H1 (cell line): ENCODE measurements at regions not wholly inside any gene's neighbourhood (a gene's known extent, or its start where the extent isn't known, plus 50 kb on each side); places are given as distances from the start of the nearest gene placed in this dataset.
A peak's percentile ranks its signal among the peaks of the same experiment; 100 is the strongest.

Experiments used
- ATF2 ChIP-seq: IDR thresholded peaks from 2 replicates; pipeline ENCODE4 v1.6.1; 2012; ENCODE audit warnings: low read length, inconsistent platforms
- CEBPB ChIP-seq: IDR thresholded peaks from 2 replicates; pipeline ENCODE4 v1.6.1; 2012; ENCODE audit warnings: low read depth, low read length
- CHD2 ChIP-seq: IDR thresholded peaks from 2 replicates; pipeline ENCODE4 v1.6.1; 2012; ENCODE audit warnings: low read length, improper control_type of control experiment
- CREB1 ChIP-seq: IDR thresholded peaks from 2 replicates; pipeline ENCODE4 v1.6.1; 2012; ENCODE audit warnings: inconsistent platforms
- FOSL1 ChIP-seq: IDR thresholded peaks from 2 replicates; pipeline ENCODE4 v1.6.1; 2011; ENCODE audit warnings: mild to moderate bottlenecking, low read depth, low read length, moderate library complexity; ENCODE audit not compliant: insufficient read depth
- HDAC2 ChIP-seq, 2 experiments: fragments of 300-600 bp in 1 of 2; sonication (generic) in 1 of 2; IDR thresholded peaks; 2 replicates each; pipeline ENCODE4 v1.6.1; 2011 to 2012; ENCODE audit warnings: low read depth in 2 of 2, low read length in 2 of 2, mild to moderate bottlenecking in 2 of 2, moderate library complexity in 2 of 2, borderline replicate concordance in 1 of 2, inconsistent platforms in 1 of 2
- JUND ChIP-seq: IDR thresholded peaks from 2 replicates; pipeline ENCODE4 v1.6.1; 2011; ENCODE audit warnings: mild to moderate bottlenecking, improper control_type of control experiment, low read length
- KDM1A ChIP-seq: fragments of 200-600, 300-600 bp; sonication (generic); IDR thresholded peaks from 2 replicates; pipeline ENCODE4 v1.7.1; 2016; ENCODE audit warnings: mild to moderate bottlenecking, low read length, borderline replicate concordance
- KDM5A ChIP-seq: fragments of 200-600 bp; IDR thresholded peaks from 2 replicates; pipeline ENCODE4 v1.7.1; 2012; ENCODE audit warnings: mild to moderate bottlenecking, low read length, inconsistent platforms, mixed read lengths
- POU5F1 ChIP-seq: IDR thresholded peaks from 2 replicates; pipeline ENCODE4 v1.6.1; 2011; ENCODE audit warnings: low read depth, mild to moderate bottlenecking, low read length, moderate library complexity
- SAP30 ChIP-seq: fragments of 300-600 bp; sonication (generic); IDR thresholded peaks from 2 replicates; pipeline ENCODE4 v1.7.1; 2012; ENCODE audit warnings: low read length, moderate library complexity, mild to moderate bottlenecking, inconsistent platforms; ENCODE audit not compliant: insufficient read depth, insufficient replicate concordance
- SIRT6 ChIP-seq: IDR thresholded peaks from one replicate; pipeline ENCODE4 v1.7.1; 2012; ENCODE audit warnings: low read length, inconsistent platforms
- SP4 ChIP-seq: IDR thresholded peaks from 2 replicates; pipeline ENCODE4 v1.6.1; 2012; ENCODE audit warnings: low read length, inconsistent platforms
- SRF ChIP-seq: IDR thresholded peaks from 2 replicates; pipeline ENCODE4 v1.6.1; 2011; ENCODE audit warnings: mild to moderate bottlenecking, low read depth, low read length, moderate library complexity
- SUZ12 ChIP-seq: fragments of 200-600 bp; sonication (generic); IDR thresholded peaks from 2 replicates; pipeline ENCODE4 v1.6.1; 2012; ENCODE audit warnings: mild to moderate bottlenecking, inconsistent platforms, low read length, moderate library complexity, mixed read lengths
- TAF7 ChIP-seq: optimal IDR thresholded peaks from 2 replicates; pipeline ENCODE3; 2011; ENCODE audit warnings: low read depth, mild to moderate bottlenecking, inconsistent platforms, low read length, moderate library complexity, borderline replicate concordance
- TEAD4 ChIP-seq: IDR thresholded peaks from 2 replicates; pipeline ENCODE4 v1.6.1; 2012; ENCODE audit warnings: low read depth, low read length, inconsistent platforms, mixed read lengths
- ZNF274 ChIP-seq: IDR thresholded peaks from 2 replicates; pipeline ENCODE4 v1.7.0; 2012; ENCODE audit warnings: low read length, borderline replicate concordance; ENCODE audit errors: extremely low read depth
- TF ChIP-seq, protein P1 (sequence below), 3 experiments: IDR thresholded peaks; 1 replicate in 2 of 3; 2 replicates in 1 of 3; pipeline versions ENCODE4 v1.5.1 to v1.6.1; 2011; ENCODE audit warnings: low read length in 3 of 3, mild to moderate bottlenecking in 3 of 3, inconsistent platforms in 2 of 3, low read depth in 1 of 3, moderate library complexity in 1 of 3; ENCODE audit not compliant: insufficient read depth in 1 of 3; ENCODE audit errors: control extremely low read depth in 1 of 3
- TF ChIP-seq, protein P2 (sequence below): IDR thresholded peaks from 2 replicates; pipeline ENCODE4 v1.6.1; 2012; ENCODE audit warnings: inconsistent platforms

DNA sequence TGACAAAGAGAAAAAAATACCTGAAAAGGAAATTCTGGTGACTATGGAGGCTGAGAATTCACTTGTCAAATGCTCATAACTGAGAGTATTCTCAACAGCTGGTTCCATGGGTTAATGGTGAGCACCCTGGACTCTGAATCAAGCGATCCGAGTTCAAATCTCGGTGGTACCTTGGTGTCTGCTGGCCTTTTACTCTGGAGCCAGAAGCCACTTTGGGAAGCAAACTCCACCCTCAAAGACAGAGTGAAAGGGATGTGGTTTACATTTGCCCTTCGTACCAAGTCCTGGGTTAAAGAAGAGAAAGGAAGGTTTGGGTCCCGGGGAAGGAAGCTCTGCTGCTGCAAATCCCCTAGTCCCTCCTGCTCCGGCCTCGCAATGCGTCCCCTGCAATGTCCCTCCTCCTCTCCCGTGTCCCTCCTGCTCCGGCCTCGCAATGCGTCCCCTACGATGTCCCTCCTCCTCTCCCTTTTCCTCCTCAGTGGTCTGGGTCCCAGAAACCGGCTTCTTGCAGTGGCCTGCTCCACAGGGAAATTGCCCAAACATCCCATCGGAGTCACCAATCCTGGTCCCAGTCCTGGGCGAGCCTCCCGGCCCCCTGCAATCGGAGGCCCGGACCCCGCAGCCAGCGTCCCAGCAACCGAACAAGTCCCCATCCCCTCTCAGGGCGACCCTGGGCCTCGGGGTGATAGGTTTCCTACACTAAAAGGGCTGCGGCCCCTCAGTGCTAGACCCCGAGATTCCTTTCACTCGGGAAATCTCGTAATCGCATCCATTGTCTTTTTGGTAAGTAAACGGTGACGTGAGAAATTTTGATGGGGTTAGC is 129.4 kb downstream of the PPIAL4G start (continued):
- TF ChIP-seq ATF2 (no peak; the same call in 1 of the 2 replicates), SIRT6 (no peak), SRF (no peak), CREB1 (no peak), TAF7 (no peak), ZNF274 (no peak), CEBPB (peak; percentile 65; the same call in 1 of the 2 replicates), SP4 (no peak), FOSL1 (no peak), SUZ12 (no peak), KDM5A (no peak), TEAD4 (peak; percentile 60; the same call in 1 of the 2 replicates), POU5F1 (no peak), HDAC2 (IDR thresholded peaks at IDR 0.05; ENCODE audit: borderline replicate concordance in 1 of 2, low read depth in 2 of 2, low read length in 2 of 2) (0 out of 4 replicates have a peak, but pooled peaks of 1 of the 2 experiments have one; percentile 53), SAP30 (no peak), KDM1A (no peak), JUND (no peak), CHD2 (no peak)
- TF ChIP-seq, protein P1, sequence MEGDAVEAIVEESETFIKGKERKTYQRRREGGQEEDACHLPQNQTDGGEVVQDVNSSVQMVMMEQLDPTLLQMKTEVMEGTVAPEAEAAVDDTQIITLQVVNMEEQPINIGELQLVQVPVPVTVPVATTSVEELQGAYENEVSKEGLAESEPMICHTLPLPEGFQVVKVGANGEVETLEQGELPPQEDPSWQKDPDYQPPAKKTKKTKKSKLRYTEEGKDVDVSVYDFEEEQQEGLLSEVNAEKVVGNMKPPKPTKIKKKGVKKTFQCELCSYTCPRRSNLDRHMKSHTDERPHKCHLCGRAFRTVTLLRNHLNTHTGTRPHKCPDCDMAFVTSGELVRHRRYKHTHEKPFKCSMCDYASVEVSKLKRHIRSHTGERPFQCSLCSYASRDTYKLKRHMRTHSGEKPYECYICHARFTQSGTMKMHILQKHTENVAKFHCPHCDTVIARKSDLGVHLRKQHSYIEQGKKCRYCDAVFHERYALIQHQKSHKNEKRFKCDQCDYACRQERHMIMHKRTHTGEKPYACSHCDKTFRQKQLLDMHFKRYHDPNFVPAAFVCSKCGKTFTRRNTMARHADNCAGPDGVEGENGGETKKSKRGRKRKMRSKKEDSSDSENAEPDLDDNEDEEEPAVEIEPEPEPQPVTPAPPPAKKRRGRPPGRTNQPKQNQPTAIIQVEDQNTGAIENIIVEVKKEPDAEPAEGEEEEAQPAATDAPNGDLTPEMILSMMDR (IDR thresholded peaks at IDR 0.05; ENCODE audit: control extremely low read depth in 1 of 3, insufficient read depth in 1 of 3, low read depth in 1 of 3, low read length in 3 of 3): no peak
- TF ChIP-seq, protein P2, sequence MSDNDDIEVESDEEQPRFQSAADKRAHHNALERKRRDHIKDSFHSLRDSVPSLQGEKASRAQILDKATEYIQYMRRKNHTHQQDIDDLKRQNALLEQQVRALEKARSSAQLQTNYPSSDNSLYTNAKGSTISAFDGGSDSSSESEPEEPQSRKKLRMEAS: 0 out of 2 replicates have a peak, but pooled peaks have one; percentile 16
